Loucy (cell line): ENCODE measurements at regions not wholly inside any gene's neighbourhood (a gene's known extent, or its start where the extent isn't known, plus 50 kb on each side); places are given as distances from the start of the nearest gene placed in this dataset.
"Not testable (repeated sequence)": the region's sequence is repeated elsewhere in the genome, so short reads cannot be mapped to it uniquely, and the experiment has no call there.

Source experiments
- H2AFZ ChIP-seq: fragments of 200-600 bp; sonication (generic); 2 replicates; pipeline ENCODE4 v1.6.0; 2016; ENCODE audit warnings: antibody characterized with exemption, mild to moderate bottlenecking, low read length, moderate library complexity
- H3F3A ChIP-seq: fragments of 200-600 bp; 2 replicates; pipeline ENCODE4 v1.6.0; 2016; ENCODE audit warnings: antibody characterized with exemption, low read depth, mild to moderate bottlenecking
- H3K27me3 ChIP-seq: fragments of 200-600 bp; sonication (generic); 2 replicates; pipeline ENCODE4 v1.6.1; 2014; ENCODE audit warnings: low read length, mild to moderate bottlenecking; ENCODE audit not compliant: insufficient read depth, poor library complexity, severe bottlenecking
- H3K36me3 ChIP-seq: fragments of 200-600 bp; sonication (generic); 2 replicates; pipeline ENCODE4 v1.6.1; 2016; ENCODE audit warnings: low read length; ENCODE audit not compliant: insufficient read depth
- H3K4me1 ChIP-seq: fragments of 200-600 bp; sonication (generic); 2 replicates; pipeline ENCODE4 v1.5.1; 2014; ENCODE audit warnings: low read length, mild to moderate bottlenecking; ENCODE audit not compliant: insufficient read depth, poor library complexity, severe bottlenecking
- H3K4me2 ChIP-seq: fragments of 200-600 bp; sonication (generic); 2 replicates; pipeline ENCODE4 v1.6.0; 2014; ENCODE audit warnings: antibody characterized with exemption, low read length, low read depth, mild to moderate bottlenecking; ENCODE audit not compliant: poor library complexity, severe bottlenecking
- H3K4me3 ChIP-seq: fragments of 200-600 bp; sonication (generic); 2 replicates; pipeline ENCODE4 v1.5.1; 2014; ENCODE audit warnings: low read length, mild to moderate bottlenecking, mixed read lengths; ENCODE audit not compliant: poor library complexity, severe bottlenecking
- H3K79me2 ChIP-seq: fragments of 200-600 bp; sonication (generic); 2 replicates; pipeline ENCODE4 v1.6.1; 2014; ENCODE audit warnings: low read length; ENCODE audit not compliant: insufficient read depth
- H3K9ac ChIP-seq: fragments of 200-600 bp; sonication (generic); 2 replicates; pipeline ENCODE4 v1.6.0; 2014; ENCODE audit warnings: mild to moderate bottlenecking, low read depth, low read length, moderate library complexity; ENCODE audit not compliant: poor library complexity, severe bottlenecking
- H3K9me2 ChIP-seq: fragments of 200-600 bp; sonication (generic); replicated peaks from 2 replicates; pipeline ENCODE4 v1.6.1; 2016; ENCODE audit warnings: low read depth, low read length, mixed read lengths
- H3K9me3 ChIP-seq: fragments of 200-600 bp; sonication (generic); 2 replicates; pipeline ENCODE4 v1.6.1; 2014; ENCODE audit warnings: mild to moderate bottlenecking, antibody characterized with exemption, low read length, low read depth; ENCODE audit not compliant: insufficient read depth
- H4K20me1 ChIP-seq: fragments of 200-600 bp; sonication (generic); 2 replicates; pipeline ENCODE4 v1.6.0; 2014; ENCODE audit warnings: antibody characterized with exemption, low read length, mild to moderate bottlenecking; ENCODE audit not compliant: insufficient read depth, poor library complexity, severe bottlenecking
- EZH2phosphoT487 ChIP-seq: fragments of 200-600 bp; IDR thresholded peaks from 2 replicates; pipeline ENCODE4 v1.6.1; 2018; ENCODE audit warnings: antibody characterized with exemption, mild to moderate bottlenecking, moderate library complexity, borderline replicate concordance
- TF ChIP-seq, protein P1 (sequence below): fragments of 200-600 bp; sonication (generic); conservative IDR thresholded peaks from 2 replicates; pipeline ENCODE4 v1.5.1; 2014; ENCODE audit warnings: mild to moderate bottlenecking, antibody characterized with exemption, low read length

DNA sequence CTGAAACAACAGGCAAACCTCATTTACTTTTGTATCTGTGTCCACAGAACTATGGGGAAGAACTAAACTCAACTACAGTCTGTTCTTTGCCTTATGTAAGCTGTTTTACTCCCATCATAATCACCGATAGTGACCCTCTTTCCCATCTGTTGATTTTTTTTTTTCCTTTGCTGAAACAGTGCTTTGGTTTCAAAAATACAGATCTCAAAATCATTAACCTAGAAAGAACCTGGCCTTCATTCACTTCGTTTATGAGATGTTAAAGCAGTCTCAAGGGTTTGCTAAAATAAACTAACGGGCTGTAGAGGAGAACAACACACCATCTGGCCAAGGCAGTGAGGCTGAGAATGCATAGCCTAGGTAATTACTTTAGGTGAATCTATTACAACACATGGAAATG, 706.6 kb upstream of the ZNF608 start:
- Histone ChIP-seq H3K36me3 (no peaks in the 10 kb centered on the region), H3K9me2 (no peaks in the 10 kb centered on the region), H3K4me1 (no peaks in the 10 kb centered on the region), H3K9ac (no peak overlapping the region), H3K27me3 (no peaks in the 10 kb centered on the region), H3K4me2 (no peak overlapping the region), H3F3A (no peaks in the 10 kb centered on the region), H3K79me2 (no peaks in the 10 kb centered on the region), H4K20me1 (no peaks in the 10 kb centered on the region), H3K9me3 (no peaks in the 10 kb centered on the region), H3K4me3 (no peak overlapping the region), H2AFZ (no peak overlapping the region)
- TF ChIP-seq, protein P1, sequence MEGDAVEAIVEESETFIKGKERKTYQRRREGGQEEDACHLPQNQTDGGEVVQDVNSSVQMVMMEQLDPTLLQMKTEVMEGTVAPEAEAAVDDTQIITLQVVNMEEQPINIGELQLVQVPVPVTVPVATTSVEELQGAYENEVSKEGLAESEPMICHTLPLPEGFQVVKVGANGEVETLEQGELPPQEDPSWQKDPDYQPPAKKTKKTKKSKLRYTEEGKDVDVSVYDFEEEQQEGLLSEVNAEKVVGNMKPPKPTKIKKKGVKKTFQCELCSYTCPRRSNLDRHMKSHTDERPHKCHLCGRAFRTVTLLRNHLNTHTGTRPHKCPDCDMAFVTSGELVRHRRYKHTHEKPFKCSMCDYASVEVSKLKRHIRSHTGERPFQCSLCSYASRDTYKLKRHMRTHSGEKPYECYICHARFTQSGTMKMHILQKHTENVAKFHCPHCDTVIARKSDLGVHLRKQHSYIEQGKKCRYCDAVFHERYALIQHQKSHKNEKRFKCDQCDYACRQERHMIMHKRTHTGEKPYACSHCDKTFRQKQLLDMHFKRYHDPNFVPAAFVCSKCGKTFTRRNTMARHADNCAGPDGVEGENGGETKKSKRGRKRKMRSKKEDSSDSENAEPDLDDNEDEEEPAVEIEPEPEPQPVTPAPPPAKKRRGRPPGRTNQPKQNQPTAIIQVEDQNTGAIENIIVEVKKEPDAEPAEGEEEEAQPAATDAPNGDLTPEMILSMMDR = no peak
- no peak for TF ChIP-seq EZH2phosphoT487

DNA sequence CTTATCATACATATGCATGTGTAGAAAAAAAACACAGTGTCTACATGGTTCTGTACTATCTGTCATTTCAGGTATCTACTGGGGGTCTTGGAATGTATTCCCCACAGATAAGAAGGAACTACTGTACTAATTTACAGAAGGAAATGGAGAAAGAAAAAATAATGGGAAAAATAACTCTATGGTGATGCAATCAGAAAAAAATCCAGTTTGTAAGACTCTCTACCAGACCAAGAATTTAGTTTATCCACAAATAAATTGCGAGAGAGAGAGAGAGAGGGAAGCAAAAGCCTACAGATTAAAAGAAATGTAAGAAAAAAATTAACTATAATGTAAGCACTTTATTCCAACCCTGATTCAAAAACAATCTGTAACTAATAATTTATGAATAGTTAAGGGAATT, 708.6 kb upstream of the ZNF608 start:
- H3K27me3 ChIP-seq = no peaks in the 10 kb centered on the region
- H3K36me3 ChIP-seq = no peaks in the 10 kb centered on the region
- no peak overlapping the region for H3K9ac ChIP-seq
- no peaks in the 10 kb centered on the region for H4K20me1 ChIP-seq
- no peak overlapping the region for H2AFZ ChIP-seq
- no peak for TF ChIP-seq EZH2phosphoT487
- TF ChIP-seq, protein P1 = no peak
- H3K4me2 ChIP-seq = no peak overlapping the region
- H3K4me1 ChIP-seq = no peaks in the 10 kb centered on the region
- no peaks in the 10 kb centered on the region for H3K9me2 ChIP-seq
- no peaks in the 10 kb centered on the region for H3K9me3 ChIP-seq
- no peaks in the 10 kb centered on the region for H3F3A ChIP-seq
- H3K4me3 ChIP-seq = no peak overlapping the region
- H3K79me2 ChIP-seq = no peaks in the 10 kb centered on the region

DNA sequence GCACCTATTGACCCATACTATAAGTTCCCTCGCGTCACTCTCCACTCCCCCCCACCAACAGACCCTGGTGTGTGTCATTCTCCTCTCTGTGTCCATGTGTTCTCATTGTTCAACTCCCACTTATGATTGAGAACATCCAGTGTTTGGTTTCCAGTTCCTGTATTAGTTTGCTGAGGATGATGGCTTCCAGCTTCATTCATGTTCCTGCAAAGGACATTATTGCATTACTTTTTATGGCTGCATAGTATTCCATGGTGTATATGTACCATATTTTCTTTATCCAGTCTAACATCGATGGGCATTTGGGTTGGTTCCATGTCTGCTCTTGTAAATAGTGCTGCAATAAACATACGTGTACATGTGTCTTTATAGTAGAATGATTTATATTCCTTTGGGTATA, 709.6 kb upstream of the ZNF608 start:
- not testable (repeated sequence) for H3K79me2 ChIP-seq, H2AFZ ChIP-seq, H3K9me3 ChIP-seq, H3K36me3 ChIP-seq, H4K20me1 ChIP-seq, H3K4me1 ChIP-seq, H3K4me3 ChIP-seq, H3K4me2 ChIP-seq, H3F3A ChIP-seq, H3K9me2 ChIP-seq, H3K27me3 ChIP-seq, H3K9ac ChIP-seq

DNA sequence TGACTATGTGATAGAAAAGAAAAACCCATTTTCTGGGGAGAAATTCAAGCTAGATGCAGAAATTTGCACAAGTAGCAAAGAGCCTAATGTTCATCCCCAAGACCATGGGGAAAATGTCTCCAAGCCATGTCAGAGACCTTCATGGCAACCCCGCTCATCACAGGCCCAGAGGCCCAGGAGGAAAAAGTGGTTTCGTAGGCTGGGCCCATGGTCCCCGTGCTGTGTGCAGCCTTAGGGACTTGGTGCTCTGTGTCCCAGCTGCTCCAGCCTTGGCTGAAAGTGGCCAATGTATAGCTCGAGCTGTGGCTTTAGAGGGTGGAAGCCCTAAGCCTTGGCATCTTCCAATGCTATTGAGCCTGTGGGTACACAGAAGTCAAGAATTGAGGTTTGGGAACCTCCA, 711.2 kb upstream of the ZNF608 start:
- Histone ChIP-seq H3F3A (no peaks in the 10 kb centered on the region), H3K9ac (no peak overlapping the region), H3K9me3 (no peaks in the 10 kb centered on the region), H3K4me2 (no peak overlapping the region), H3K9me2 (no peaks in the 10 kb centered on the region), H3K4me3 (no peak overlapping the region), H3K79me2 (no peaks in the 10 kb centered on the region), H3K27me3 (no peaks in the 10 kb centered on the region), H4K20me1 (no peaks in the 10 kb centered on the region), H3K36me3 (no peaks in the 10 kb centered on the region), H2AFZ (no peak overlapping the region), H3K4me1 (no peaks in the 10 kb centered on the region)
- no peak for TF ChIP-seq EZH2phosphoT487
- TF ChIP-seq, protein P1 = no peak

DNA sequence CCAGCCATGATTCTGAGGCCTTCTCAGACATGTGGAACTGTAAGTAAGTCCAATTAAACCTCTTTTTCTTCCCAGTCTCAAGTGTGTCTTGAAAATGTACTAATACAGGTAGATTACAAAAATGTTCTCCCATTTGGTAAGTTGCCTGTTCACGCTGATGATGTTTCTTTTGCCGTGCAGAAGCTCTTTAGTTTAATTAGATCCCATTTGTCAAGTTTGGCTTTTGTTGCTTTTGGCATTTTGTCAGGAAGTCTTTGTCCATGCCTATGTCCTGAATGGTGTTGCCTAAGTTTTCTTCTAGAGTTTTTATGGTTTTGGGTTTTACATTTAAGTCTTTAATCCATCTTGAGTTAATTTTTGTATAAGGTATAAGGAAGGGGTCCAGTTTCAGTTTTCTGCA, 712.5 kb upstream of the ZNF608 start:
- not testable (repeated sequence) for H3K36me3 ChIP-seq, H3K4me2 ChIP-seq, H3K79me2 ChIP-seq, H3K4me1 ChIP-seq, H3K27me3 ChIP-seq, H2AFZ ChIP-seq, H3K9me3 ChIP-seq, H3F3A ChIP-seq, H4K20me1 ChIP-seq, H3K9me2 ChIP-seq, H3K9ac ChIP-seq, H3K4me3 ChIP-seq
